Frontal cortex (tissue), 3 donors: ENCODE measurements at regions not wholly inside any gene's neighbourhood (a gene's known extent, or its start where the extent isn't known, plus 50 kb on each side); places are given as distances from the start of the nearest gene placed in this dataset.
"Not testable (repeated sequence)": the region's sequence is repeated elsewhere in the genome, so short reads cannot be mapped to it uniquely, and the experiment has no call there.

Source experiments
- DNase-seq, 2 donors: peaks; one replicate each; pipeline ENCODE4 v3.0.0; 2012; ENCODE audit warnings: low spot score in 2 of 2
- FAIRE-seq: peaks from 2 replicates; lab custom pipeline; 2012; peaks lifted over from hg19 to GRCh38; lab: Jason Lieb, UNC
- donor health status: control.
- donor health status: control.
- donor health status: control.

- DNase-seq: peak in 1 of 2 donors; percentile 55
- FAIRE-seq: no peak
Observed at GRCh38 chr17:77287432-77288068, 146.8 kb downstream of the SEC14L1 start.

DNA sequence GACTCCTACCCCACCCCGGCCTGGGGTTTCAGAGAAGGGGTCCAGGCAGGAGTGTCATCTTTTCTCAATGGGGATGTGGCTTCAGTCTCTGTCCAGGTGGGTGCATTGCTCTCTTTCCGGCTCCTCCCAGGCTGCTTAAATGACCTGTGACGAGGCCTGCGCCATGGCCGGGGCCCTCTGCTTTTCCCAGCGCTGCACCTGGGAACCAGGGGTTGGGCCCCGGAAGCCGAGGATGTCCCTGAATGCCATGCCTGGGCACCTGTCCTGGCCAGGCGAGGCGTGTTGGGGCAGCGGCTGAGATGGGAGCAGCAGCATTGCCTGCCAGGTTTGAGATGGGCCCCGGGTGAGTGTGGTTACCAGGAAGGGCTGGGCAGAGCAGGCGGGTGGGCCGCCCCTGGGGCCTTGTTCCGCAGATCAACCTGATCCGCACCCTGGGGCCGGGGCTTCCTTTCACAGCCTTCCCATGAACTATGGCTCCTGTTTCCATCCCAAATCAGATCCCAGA, 147.4 kb downstream of the SEC14L1 start:
- no peak for FAIRE-seq
- DNase-seq: no peak

DNA sequence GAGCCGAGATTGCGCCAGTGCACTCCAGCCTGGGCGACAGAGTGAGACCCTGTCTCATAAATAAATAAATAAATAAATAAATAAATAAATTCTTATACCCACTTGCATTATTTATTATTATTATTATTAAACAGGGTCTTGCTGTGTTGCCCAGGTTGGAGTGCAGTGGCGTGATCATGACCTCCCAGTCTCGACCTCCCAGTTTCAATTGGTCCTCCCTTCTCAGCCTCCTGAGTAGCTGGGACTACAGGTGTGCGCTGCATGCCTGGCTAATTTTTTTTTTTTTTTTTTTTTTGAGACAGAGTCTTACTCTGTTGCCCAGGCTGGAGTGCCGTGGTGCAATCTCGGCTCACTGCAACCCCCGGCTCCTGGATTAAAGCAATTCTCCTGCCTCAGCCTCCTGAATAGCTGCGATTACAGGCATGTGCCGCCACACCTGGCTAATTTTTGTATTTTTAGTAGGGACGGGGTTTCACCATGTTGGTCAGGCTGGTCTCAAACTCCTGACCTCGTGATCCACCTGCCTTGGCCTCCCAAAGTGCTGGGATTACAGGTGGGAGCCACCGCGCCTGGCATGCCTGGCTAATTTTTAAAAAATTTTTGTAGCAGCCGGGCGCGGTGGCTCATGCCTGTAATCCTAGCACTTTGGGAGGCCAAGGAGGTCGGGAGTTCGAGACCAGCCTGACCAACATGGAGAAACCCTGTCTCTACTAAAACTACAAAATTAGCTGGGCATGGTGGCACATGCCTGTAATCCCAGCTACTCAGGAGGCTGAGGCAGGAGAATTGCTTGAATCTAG, 150.2 kb downstream of the SEC14L1 start:
- FAIRE-seq: not testable (repeated sequence)

GRCh38 chr17:77291591-77292386, 151.0 kb downstream of the SEC14L1 start:
- FAIRE-seq (no peak), DNase-seq (no peak)

More for the DNA sequence above, 150.2 kb downstream of the SEC14L1 start:
- DNase-seq: not testable (repeated sequence)

DNA sequence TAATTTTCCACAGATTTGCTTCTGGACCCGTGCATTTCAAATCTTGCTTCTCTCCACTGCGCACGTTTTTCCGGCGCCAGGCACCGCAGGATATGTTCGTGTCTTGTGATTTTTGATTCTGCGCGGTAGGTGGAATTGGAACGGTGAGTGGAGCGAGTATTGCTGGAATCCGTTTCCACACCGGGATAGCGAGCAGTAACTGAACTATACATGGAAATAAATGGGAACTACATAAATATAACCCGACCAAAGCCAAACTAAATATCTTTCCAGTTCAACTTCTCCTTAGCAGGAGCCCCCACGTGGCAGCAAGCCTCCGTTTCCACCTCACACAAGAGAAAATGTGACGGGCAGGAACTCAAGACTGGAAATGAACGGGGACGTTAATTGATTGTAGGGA, 154.0 kb downstream of the SEC14L1 start:
- DNase-seq: no peak

DNA sequence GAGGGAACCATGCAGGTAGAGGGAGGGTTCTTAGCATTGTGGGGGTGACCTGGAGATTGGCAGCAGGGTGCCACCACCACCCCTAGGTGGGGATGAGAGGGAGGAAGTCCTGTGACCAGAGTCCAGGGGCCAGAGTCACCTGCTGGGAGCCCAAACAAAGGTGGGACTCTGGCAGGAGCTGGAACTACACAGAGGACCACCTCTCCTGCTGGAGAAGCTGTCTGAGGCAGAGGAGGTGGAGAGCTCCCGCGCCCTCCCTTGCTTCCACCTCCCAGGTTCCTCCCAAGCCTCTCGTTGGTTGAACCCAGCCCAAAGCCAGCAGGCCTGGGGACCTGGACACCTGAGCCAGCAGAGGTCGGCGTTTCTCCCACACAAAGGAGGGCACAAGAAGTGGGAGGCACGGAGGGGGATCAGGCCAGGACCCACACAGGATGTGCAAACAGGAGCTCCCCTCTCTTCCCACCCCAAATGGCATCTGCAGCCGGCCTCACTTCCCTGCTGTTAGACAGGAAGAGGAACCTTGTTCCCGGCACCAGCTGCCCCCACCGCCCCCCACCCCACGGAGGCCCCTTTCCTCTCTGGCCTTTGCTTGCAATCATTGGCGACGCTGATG, 154.6 kb downstream of the SEC14L1 start:
- no peak for FAIRE-seq

More for the DNA sequence above, 154.0 kb downstream of the SEC14L1 start:
- FAIRE-seq: no peak

GRCh38 chr17:77296769-77297409, 156.1 kb downstream of the SEC14L1 start:
- no peak for FAIRE-seq
- DNase-seq: no peak

More for the DNA sequence above, 154.6 kb downstream of the SEC14L1 start:
- DNase-seq: no peak

DNA sequence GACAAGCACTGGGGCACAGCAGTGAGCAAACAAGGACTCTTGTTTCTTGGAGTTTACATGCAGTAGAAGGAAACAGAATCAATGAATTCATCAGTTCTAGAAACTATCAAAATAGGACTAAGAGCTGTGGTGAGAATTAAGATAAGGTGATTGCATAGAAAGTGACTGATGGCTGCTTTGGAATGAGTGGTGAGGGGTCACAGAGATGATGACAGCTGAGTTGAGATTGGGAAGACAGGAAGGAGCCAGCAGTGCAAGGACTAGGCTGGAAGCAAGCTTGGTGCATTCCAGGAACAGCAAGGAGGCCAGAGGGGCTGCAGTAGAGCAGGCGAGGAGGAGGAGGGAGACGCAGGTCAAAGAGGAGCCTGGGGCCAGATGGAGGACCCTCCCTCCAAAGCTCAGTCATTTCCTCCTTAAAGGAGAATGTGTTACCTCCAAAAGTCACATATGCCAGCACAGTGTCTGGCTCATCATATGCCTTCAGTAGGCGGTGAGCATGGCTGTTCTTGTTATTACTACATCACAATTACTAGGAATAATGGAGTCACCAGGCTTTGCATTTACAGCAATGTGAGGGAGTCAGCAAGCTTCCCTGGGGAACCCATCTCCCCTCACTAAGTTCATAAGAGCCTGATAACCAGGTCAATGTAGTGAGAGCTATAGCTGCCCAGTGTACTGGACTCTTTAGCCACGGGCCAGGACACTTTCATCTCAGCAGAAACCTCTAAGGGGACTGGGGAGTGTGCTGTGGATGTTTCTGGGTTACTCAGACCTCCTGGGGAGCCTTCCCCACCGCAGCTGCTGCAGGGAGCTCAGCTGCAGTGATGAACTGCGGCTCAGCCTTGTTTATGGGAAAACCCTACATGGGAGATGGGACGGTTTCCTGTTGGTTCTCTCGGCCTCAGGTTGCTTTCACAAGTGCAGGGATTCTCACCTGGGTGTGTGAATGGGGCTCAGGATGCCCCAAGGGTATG, 157.2 kb downstream of the SEC14L1 start:
- DNase-seq (no peak), FAIRE-seq (no peak)

GRCh38 chr17:77298811-77299210, 158.0 kb downstream of the SEC14L1 start:
- FAIRE-seq: no peak
- no peak for DNase-seq

GRCh38 chr17:77299256-77300015, 158.7 kb downstream of the SEC14L1 start:
- DNase-seq: no peak
- no peak for FAIRE-seq

- DNase-seq (no peak), FAIRE-seq (no peak)
Observed at GRCh38 chr17:77300016-77300686, 159.4 kb downstream of the SEC14L1 start.

DNA sequence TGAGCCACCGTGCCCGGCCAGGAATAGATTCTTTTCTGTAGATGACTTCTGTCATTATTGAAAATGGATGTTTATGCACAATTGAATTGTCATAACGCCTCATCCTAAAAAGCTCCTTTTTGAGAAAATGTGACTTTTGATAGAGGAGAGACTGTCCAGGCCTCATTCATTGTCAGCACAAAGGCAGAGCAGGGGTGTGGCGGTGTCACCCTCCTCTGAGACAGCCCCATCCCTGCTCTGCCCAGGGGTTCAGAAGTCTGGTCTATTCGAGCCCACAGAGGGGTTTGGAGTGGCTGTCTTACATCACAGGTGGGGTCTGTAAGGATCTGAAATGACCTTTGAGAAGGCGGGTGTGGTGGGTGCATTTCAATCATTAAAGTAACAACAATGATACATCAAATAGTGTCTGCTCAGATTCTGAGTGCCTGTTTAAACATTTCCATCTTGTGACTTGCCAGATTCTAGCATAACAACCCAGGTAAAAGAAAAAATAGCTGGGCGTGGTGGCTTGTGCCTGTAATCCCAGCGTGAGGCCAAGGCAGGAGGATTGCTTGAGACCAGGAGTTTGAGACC, 161.0 kb downstream of the SEC14L1 start:
- FAIRE-seq: no peak
- no peak for DNase-seq

GRCh38 chr17:77302682-77303081, 161.9 kb downstream of the SEC14L1 start:
- FAIRE-seq (no peak), DNase-seq (no peak)

GRCh38 chr17:77303620-77304019, 162.9 kb downstream of the SEC14L1 start:
- FAIRE-seq: no peak
- DNase-seq: no peak

GRCh38 chr17:77304051-77304745, 163.4 kb downstream of the SEC14L1 start:
- no peak for FAIRE-seq
- DNase-seq: no peak
